Left kidney (tissue), 1 donor: ENCODE measurements at regions not wholly inside any gene's neighbourhood (a gene's known extent, or its start where the extent isn't known, plus 50 kb on each side); places are given as distances from the start of the nearest gene placed in this dataset.
"Not testable (repeated sequence)": the region's sequence is repeated elsewhere in the genome, so short reads cannot be mapped to it uniquely, and the experiment has no call there.

Experiments
- DNase-seq: peaks from one replicate; pipeline ENCODE4 v3.0.0-alpha.2; 2013

DNA sequence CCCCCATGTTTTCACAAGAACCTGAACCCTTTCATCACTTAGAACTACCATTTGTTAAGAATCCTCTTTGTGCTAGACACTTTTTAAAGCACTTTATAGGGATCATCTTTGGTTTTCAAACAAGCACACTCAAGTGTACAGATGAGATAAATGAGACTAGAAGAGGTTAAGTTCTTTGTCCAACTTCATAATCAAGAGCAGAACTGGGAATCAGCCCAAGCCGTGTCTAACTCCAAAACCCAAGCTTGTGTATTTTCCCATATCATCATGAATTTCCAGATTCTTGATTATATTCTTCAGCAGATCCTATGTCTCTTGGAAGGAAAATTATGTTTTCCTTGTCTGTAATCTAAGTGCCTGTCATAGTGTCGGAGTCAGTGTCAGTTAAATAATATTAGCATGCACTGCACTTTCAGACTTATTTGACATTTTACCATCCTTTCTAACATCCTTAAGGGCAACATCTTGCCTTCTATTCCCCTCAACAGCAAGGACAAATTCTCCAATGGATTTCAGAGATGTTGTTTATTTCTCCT lies 123.0 kb upstream of the SETBP1 start:
- no peak for DNase-seq

DNA sequence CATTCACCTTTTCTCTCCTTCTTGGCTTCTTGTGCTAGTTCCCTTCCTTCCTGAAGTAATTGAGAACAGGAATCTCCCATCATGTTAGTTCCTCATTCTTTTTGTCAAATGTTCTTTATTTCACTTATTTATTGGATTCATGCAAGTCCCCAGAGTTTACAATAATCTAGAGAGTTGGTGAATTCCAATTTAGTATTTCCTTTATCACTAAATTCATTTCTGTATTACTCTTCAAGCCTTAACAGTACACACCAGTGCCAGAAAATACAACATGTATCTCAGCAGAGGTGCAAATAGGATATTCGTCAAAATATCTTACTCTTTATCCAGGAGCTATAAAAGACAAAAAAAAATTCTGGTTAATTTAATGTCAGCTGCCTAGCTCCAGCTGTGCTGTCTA lies 121.9 kb upstream of the SETBP1 start:
- no peak for DNase-seq

DNA sequence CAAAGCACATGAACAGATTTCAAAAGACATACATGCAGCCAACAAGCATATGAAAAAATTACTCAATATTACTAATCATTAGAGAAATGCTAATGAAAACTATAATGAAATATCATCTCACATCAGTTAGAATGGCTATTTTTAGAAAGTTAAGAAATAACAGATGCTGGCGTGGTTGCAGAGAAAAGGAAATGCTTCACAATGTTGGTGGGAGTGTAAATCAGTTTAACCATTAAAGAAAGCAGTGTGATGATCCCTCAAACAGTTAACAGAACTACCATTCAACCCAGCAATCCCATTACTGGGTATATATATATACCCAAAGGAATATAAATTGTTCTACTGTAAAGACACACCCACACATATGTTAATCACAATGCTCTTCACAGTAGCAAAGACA lies 117.7 kb upstream of the SETBP1 start:
- no peak for DNase-seq

DNA sequence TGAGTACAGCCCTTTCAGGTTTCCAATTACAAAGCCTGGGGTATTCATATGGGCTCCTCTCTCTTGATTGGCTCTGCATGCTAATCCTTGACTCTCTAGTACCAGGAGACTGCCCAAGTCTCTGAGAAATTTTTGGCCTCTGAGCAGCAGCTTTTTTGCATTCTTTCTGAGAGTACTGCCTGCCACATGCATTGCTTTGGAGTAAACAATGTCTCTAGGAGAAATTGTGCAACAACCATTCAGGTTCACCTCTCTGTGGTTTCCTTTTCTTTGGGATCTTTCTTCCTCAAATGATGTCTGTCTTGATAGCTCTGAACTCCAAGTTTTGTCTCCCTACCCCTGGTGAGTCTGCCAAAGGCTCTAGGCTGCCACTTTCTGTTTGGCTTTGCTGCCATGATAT lies 115.8 kb upstream of the SETBP1 start:
- no peak for DNase-seq

DNA sequence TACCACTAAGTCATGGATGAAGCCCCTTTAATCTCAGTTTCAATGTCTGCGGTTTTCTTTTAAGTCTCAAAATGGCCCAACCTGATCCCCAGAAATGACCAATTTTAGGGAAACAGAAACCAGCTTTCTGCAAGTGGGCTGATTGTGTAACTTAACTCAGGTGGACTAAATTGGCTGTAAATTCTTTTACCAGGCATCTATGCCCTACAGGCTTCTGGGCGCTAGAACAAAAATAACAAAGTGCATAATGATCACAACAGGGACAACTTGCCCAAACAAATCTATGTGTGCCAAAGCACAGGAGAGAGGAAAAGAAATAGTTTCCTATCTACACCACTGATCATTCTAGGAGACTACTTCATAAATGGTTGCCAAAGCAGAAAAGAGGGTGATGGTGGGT lies 112.3 kb upstream of the SETBP1 start:
- no peak for DNase-seq

DNA sequence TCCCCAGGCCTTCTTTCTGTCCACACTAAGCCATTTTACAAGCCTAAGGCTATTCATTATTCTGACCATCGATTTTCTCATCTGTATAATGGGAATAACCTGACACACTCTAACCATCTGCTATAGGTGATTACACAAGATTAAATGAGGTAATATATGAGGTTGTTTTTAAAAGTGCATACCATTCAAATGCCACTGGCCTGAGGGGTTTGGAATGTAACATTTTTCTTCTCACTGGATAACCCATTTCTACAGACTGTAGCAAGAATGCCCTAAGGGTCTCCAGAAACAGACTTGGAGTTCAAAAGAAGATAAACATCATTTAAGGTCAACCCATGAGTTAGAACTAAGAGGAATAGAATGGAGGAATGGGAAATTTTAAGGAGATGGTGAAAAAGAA lies 111.7 kb upstream of the SETBP1 start:
- DNase-seq, result no peak

DNA sequence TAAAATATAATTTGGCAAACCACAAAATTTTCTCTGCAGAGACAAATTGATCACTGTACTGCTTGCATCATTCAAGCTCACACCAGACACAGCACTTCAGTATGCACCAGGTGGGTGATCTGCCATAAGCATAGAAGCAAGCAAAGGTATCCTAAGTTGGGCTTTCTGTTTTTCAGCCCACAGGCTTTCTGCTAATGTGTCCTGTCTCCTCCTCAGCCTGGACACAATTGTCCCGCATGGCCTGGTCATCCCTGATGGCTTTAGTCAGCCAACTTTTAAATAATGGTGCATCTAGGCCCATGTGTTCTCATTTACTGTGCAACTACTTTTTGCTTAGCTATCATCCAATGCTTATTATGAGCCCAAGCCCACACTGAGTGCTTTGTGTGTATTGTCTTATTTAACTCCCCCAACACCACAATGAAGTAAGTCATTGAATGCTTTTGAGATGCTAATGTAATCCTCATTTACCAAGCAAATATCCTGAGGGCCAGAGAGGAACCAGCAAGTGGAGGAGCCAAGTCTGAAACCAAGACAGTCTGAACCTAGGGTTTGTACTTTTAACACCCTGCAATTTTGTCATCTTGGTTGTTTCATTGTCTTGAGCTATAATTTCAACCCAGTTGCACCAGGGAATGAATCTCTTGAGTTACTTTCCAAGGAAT lies 111.2 kb upstream of the SETBP1 start:
- DNase-seq, result no peak

DNA sequence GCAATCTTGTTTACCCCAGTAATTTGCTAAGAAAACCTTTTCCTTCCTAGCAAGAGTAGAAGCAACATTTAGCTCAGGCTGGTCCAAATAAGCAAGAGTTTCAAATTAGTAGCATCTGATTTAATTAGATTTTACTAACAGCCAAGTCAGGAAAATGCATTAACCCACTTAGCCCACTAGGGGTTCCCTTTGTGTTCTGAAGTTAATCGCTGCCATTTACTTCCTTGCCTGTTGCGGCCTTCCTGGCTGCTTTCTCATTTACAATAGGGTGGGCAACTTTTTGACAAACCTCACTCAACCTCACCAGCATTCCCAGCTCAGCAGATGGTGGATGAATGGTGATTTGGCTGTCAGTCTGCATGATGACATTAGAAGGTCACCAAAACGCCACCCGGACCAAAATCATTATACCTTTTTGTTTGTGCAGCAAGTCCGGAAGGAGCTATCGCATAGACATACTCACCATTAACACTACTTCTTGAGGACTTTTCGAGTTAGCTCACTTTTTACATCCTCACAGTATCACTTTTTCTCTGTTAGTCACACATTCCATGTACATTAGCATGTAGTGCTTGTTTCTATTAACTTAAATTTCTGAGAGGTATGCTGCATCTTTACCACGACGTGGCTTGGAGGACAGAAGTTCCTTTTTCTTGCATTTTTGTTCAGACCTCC lies 101.5 kb upstream of the SETBP1 start:
- DNase-seq, result no peak

DNA sequence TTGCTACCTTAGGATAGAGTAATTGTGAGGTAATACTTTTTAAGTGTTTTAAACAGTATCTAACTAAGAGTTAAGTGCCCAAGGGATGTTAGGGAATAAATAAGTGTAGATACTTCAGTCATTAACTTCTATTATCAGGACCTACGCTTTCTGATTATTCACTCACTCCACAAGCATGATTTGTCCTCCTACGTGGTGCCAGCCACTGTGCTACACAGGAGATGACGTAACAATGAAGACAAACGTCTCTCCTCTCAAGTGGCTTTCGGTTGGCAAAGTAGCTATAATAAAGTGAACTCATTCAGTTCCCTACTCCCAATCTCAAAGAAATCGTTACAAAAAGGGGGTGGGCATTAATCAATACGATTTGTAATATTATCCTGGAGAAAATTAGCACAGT lies 100.9 kb upstream of the SETBP1 start:
- no peak for DNase-seq

DNA sequence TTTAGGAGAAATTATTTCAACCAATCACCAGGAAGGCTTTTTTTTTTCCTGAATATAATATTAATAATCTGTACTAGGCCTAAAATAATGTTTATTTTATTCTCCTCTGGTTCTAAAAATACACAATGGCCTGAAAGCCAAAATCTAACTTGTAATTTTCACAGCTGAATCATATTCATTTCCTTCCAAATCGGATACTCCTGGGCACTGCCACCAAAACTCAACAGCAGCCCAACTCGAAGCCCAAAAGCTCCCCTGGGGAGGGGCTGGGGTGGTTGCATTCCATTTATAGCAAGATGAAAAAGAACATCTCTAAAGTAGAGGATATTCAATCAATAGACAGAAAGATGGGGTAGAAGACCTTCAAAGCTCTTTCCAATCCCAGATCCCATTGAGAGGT lies 100.5 kb upstream of the SETBP1 start:
- no peak for DNase-seq

DNA sequence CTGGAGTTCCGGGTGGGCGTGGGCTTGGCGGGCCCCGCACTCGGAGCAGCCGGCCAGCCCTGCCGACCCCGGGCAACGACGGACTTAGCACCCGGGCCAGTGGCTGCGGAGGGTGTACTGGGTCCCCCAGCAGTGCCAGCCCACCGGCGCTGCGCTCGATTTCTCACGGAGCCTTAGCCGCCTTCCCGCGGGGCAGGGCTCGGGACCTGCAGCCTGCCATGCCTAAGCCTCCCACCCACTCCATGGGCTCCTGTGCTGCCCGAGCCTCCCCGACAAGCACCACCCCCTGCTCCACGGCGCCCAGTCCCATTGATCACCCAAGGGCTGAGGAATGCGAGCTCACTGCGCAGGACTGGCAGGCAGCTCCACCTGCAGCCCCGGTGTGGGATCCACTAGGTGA lies 99.9 kb upstream of the SETBP1 start:
- not testable (repeated sequence) for DNase-seq

DNA sequence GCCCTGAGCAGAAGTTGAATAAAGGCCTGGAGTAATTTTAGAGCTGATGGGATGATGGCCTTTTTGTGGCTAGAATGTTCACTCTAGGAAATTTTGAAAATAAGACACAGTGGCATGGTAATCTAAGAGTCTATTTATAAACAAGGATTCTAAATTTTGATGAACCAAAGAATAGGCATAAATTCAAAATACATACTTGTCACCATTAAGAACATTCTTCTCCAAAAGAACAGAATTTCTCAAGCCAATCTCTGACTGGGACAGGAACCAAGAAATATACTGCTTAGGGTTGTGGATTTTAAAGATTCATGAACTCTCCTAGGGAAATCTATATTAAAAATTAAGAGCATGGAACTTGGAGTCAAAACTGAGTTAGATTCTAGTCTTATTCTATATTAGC lies 98.2 kb upstream of the SETBP1 start:
- no peak for DNase-seq

DNA sequence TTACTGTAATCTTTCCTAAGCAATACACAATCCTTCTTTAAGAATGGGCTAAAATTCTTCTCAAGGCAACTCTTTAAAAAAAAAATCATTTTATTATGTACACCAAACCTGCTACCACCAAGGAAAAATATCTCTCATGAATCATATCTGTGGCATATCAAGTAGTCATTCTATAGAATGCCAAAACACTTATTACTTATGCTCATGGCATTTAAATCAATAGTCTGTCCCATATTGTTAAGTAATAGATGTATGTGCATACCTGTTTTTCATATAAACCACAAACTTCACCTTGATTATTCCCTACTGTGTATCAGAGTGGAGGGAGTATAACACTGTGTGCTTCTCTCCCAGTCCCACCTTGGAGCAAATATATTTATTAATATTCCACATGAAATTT lies 95.8 kb upstream of the SETBP1 start:
- no peak for DNase-seq

DNA sequence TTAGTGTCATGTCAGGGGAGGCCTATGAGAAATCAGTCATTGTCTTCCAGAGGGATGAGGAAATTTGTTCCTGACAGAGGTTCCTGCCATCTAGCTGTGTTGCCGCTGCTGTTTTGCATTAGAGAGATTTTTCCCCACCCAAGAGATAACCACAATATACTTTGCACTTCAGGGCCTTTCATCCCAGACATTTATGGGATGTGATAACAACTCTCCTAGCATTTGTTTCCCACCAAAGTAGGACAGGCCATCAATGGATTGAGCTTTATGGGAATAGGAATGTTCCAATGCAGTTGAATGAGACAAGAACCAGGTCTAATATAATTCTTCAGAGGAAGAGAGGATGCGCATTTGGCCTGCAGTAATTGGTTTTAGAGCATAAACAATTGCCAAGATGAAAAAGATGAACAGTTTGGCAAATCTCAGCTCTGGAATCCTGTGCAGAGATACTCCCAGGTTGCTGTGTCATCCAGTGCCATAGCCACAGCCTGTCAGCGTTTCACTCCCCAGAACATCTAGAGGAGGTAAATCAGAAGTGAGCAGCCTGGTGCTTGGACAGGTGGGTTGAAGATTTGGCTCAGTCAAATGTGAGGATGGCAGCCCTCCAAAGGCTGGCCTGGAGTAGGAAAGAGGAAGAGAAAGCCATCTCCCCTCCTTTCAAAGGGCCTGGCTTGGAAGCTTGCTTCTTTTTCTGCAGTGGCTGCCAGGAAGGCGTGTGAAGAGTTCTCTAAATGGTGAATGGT lies 93.7 kb upstream of the SETBP1 start:
- DNase-seq, result no peak

DNA sequence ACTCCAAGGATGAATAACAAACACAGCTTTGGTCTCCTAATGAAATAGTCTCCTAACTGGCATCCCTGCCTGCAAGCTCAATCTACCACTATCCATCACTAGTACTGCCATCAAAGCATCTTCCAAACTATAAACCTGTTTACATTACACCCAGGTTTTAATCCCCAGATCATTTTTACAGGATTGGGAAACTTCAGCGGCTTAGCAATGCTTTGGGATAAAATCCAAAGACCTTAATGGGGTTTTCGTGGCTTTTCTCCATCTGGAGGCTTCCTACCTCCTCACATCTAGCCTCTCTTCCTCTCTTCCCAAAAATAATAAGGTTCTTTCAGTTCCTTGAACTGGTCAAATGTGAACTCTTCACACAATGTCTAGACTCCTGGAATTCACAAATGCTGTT lies 92.2 kb upstream of the SETBP1 start:
- no peak for DNase-seq

DNA sequence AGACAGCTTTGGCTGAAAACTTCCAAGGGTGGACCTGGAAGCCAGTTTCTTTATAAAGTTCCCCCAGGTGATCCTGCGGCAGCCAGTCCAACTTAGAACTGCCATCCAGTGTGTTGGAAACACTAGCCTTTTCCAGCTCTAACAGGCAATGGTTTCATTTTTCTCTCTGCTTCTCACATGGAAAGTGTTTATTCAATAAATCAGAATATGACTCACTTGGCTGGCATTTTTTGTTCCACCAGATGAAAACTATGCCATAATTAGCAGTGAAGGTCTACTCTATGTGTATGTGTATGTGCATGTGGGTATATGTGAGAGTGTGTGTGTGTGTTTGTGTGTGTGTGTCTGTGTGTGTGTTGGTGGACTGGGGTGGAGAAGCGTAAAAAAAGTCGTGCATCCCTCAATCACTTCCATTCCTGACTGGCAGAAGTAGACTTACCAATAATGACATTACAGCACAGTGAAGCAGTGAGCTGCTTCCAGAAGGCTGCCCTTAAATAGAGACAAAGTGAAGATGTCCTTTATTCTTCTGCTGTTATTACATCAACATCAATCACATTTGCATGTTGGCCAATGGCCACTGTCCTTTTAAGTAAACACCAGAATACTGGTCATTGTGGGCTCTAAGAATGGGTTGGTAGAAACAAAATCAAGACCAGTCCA lies 90.9 kb upstream of the SETBP1 start:
- DNase-seq, result no peak

DNA sequence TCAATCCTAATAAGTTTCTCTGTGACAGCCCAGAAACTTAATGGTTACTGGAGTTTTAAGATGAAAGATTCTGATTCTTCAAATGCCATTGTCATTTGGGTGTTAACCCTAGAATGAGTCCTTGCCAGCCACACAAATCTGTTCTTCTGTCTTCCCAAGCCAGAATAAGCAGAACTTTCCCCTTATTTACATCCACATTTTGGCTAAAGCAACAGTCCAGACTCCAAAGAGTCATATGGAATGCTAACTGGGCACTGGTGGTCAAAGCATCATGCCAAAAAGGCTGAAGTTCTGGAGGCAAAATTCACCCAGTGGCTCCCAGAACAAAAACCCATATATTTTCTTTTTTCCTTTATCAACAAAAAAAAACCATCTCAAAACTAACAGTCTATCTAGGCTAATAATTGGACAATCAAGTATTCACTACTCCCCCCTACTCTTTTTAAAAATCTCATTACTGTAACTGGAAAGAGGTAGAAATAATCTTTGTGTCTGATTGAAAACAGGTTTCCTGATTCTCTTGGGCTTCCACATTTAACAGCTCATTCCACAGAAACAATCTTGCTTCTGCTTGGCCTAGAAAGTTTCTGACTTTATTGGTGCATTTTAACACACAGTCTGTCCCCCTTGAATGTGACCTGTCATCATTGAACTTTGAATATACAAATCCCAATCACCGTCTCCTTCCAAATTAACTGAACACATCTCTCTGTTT lies 89.6 kb upstream of the SETBP1 start:
- DNase-seq, result no peak

DNA sequence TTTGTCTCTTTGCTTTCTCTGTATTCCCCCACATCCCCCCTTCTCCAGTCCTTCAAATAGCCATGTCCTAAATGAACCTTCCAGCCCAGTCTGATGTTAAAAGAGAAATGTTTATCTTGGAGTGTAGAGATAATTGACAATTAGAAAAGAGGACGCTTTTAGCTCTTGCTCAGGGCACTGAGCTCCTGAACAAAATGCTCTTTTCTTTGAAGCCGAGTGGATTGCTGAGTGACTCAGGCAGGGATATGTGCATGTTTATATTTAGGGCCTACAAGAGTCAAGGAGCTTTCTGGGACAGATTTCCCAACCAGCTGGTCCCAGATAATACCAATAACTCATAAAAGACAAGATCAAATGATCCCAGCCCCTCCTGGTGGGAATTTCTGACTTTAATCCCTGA lies 88.0 kb upstream of the SETBP1 start:
- no peak for DNase-seq

DNA sequence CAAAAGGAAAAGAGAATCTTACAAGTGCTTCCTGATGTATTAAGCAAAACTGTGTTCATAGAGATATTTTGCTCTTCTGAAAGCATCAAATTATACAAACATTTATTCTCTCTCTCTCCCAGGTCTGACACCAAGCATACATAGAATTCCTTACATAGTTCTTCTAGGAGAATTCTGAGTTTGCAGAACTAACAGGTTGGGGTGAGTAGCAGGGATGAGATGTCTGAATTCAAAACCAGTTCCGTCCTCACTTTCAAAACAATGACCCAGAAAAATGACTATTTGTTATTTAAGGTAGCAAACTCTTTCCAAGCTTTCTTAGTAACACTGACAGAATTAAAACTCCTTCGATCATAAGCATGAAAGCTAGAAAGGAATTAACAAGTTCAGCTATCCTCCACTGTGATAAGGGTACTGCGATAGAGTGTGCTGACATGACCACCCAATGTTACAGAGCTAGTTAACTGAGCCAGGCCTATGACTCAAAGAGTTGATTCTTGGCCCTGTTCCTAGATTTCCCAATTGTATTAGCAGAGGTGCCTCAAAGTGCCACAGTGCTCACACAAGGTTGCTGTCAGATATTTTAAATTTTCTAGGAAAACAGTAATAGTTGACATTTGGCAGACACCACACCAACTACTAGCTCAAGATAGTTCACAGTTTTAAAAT lies 85.8 kb upstream of the SETBP1 start:
- DNase-seq, result no peak

DNA sequence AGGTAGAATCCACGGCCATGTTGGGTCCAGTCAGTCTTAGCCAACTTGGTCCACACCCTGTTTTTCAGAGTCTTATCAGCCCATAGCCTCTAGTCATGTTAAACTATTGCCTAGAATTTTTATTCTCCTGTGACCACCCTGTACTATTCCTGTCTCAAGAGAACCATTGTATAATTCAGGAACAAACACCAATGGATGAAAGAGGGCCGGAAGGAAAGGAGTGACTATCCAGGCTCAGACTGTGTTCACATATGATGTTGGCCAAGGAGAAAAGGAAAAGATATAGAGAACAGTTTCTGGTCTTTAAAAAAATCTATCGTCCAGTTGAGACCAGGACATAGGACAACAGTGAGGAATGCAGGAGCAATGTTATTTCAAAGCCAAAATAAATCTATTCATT lies 82.9 kb upstream of the SETBP1 start:
- no peak for DNase-seq

DNA sequence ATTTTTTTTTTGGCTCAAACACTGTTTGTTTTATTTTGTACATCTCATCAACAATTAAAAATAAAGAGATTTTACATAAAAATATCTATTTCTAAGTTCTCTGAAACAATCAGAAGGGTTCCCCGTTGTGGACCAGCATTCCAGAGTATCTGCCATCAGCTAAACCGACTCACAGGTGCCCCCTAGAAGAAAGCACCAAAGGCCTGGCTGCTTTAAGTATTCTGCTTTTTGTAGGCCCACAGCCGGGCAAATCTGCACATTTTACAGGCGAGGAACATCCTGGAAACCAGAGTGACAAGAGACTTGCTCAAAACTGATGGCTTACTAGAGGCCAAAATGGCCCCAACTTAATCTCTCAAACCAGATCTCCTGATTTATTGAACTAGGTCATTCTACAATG lies 82.2 kb upstream of the SETBP1 start:
- no peak for DNase-seq

DNA sequence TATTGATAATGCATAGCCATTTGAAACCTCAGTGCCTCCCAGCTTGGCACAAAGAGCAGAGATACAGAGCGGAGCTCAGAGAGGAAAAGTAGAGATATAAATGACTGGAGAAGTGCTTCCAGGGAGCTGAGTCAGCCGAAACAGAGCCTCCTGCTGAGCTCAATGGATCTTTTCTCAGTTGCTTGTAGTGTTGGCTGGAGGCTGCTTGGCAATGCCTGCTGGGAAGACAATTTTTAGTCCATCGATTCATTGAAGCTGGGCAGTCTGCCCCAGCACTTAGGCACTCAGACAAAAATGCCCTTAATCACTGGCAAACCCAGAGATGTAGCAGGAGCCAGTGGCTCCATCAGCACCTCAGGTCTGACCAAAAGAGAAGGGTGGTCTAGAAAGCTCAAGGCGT lies 81.3 kb upstream of the SETBP1 start:
- no peak for DNase-seq
